ENCODE measurements at regions not wholly inside any gene's neighbourhood (a gene's known extent, or its start where the extent isn't known, plus 50 kb on each side); places are given as distances from the start of the nearest gene placed in this dataset.

DNA sequence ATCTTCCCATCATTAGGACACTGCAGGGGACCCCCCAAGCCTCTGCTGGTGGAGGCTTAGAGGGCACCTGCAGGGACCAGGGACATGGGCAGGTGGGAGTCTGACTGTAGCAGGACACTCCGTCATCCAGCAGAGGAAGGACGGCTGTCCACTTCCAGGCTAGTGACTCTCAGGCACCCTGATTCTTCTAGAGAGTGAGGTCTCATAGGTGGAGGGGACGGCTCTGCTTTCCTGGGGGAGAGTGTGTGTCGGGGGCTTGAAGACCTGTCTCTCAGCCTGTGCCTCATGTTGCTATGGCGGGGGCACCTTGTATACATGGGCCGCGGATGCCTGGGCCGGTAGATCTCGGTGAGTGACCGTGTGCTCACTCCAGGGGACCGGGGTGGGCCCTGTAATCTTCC, 1116.6 kb downstream of the BRD1 start:
- TF ChIP-seq, protein P1, sequence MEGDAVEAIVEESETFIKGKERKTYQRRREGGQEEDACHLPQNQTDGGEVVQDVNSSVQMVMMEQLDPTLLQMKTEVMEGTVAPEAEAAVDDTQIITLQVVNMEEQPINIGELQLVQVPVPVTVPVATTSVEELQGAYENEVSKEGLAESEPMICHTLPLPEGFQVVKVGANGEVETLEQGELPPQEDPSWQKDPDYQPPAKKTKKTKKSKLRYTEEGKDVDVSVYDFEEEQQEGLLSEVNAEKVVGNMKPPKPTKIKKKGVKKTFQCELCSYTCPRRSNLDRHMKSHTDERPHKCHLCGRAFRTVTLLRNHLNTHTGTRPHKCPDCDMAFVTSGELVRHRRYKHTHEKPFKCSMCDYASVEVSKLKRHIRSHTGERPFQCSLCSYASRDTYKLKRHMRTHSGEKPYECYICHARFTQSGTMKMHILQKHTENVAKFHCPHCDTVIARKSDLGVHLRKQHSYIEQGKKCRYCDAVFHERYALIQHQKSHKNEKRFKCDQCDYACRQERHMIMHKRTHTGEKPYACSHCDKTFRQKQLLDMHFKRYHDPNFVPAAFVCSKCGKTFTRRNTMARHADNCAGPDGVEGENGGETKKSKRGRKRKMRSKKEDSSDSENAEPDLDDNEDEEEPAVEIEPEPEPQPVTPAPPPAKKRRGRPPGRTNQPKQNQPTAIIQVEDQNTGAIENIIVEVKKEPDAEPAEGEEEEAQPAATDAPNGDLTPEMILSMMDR (IDR thresholded peaks at IDR 0.05), result no peak
- TF ChIP-seq POLR2A (IDR thresholded peaks at IDR 0.05) (no peak), EP300 (IDR thresholded peaks at IDR 0.05) (no peak)
- Histone ChIP-seq H3K27me3 (no peaks in the 10 kb centered on the region), H3K36me3 (peaks cover 0 to 23% (median 0%) of the 10 kb centered on the region in 3 donors), H3K4me3 (no peak overlapping the region), H3K9me3 (peaks cover 0 to 10% (median 0%) of the 10 kb centered on the region in 4 donors), H3K4me1 (peaks cover 0 to 32% (median under 1%) of the 10 kb centered on the region in 4 donors), H3K27ac (peak overlapping the region in 1 of 4 donors; percentile 60)
- WGBS, 2 donors, result 83 to 85% methylated on average over 7 to 10 of the region's 11 CpGs
- no peak for DNase-seq (ENCODE audit: low spot score in 2 of 2)

DNA sequence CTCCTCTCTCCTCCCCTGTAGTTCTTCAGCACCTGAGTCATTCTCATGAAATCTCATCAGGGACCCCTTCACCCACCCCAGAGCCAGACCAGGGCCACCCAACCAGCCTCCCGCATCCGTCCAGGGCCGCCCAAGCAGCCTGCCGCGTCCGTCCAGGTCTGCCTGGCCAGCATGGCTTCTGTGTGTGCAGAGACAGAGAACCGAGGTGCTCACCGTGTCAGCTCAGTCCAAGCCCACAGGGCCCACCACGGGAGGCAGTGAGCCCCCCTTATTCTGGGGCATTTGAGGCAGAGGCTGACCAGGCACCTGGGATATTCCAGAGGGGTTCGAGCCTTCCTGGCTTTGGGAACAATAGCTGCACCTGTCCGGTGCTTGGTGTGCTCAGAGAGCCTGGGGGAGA, 1117.3 kb downstream of the BRD1 start:
- WGBS, 2 donors, result 67 to 86% methylated on average over 11 of the region's 11 CpGs
- H3K27ac ChIP-seq, result peak overlapping the region in 2 of 4 donors; percentile 50 to 91
- H3K27me3 ChIP-seq, result no peaks in the 10 kb centered on the region
- H3K36me3 ChIP-seq, result peaks cover 0 to 23% (median 0%) of the 10 kb centered on the region in 3 donors
- H3K4me1 ChIP-seq, result peaks cover 0 to 38% (median 4%) of the 10 kb centered on the region in 4 donors
- DNase-seq (ENCODE audit: low spot score in 2 of 2), result no peak
- no peak overlapping the region for H3K4me3 ChIP-seq
- TF ChIP-seq POLR2A (IDR thresholded peaks at IDR 0.05) (no peak), EP300 (IDR thresholded peaks at IDR 0.05) (no peak)
- TF ChIP-seq, protein P1 (IDR thresholded peaks at IDR 0.05), result no peak
- peaks cover 0 to 5% (median 0%) of the 10 kb centered on the region in 4 donors for H3K9me3 ChIP-seq

DNA sequence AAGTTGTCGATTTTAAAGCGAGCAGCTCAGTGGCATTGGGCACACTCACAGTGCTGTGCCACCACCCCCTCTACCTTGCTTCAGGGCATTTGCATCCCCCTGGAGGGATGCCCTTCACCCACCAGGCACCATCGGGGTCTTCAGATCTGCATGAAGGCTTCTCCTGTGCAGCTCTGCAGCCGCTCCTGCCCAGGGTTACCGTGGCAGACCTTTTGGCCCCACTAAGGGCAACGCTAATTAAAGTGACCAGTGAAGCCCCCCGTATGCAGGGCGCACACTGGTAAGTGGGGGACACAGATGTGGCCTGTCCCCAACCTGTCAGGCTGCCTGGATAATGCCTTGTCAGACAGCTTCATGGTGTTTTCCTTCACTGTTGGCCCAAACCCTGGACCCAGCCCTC, 1117.7 kb downstream of the BRD1 start:
- peaks cover 0 to 23% (median 0%) of the 10 kb centered on the region in 3 donors for H3K36me3 ChIP-seq
- H3K9me3 ChIP-seq, result peaks cover 0 to under 1% (median 0%) of the 10 kb centered on the region in 4 donors
- H3K27ac ChIP-seq, result peak overlapping the region in 2 of 4 donors; percentile 50 to 91
- no peak for DNase-seq (ENCODE audit: low spot score in 2 of 2)
- no peak overlapping the region for H3K4me3 ChIP-seq
- TF ChIP-seq, protein P1 (IDR thresholded peaks at IDR 0.05), result no peak
- TF ChIP-seq EP300 (IDR thresholded peaks at IDR 0.05) (no peak), POLR2A (IDR thresholded peaks at IDR 0.05) (no peak)
- H3K4me1 ChIP-seq, result peaks cover 0 to 42% (median 6%) of the 10 kb centered on the region in 4 donors
- WGBS, 2 donors, result 70 to 96% methylated on average over 2 to 8 of the region's 8 CpGs
- no peaks in the 10 kb centered on the region for H3K27me3 ChIP-seq

- Histone ChIP-seq H3K27me3 (no peaks in the 10 kb centered on the region), H3K9me3 (no peaks in the 10 kb centered on the region), H3K4me3 (no peak overlapping the region), H3K4me1 (peaks cover 0 to 47% (median 10%) of the 10 kb centered on the region in 4 donors), H3K27ac (peak overlapping the region in 1 of 4 donors; percentile 91), H3K36me3 (peaks cover 0 to 19% (median 0%) of the 10 kb centered on the region in 3 donors)
- TF ChIP-seq POLR2A (IDR thresholded peaks at IDR 0.05), result no peak
- TF ChIP-seq EP300 (IDR thresholded peaks at IDR 0.05), result no peak
- TF ChIP-seq, protein P1 (IDR thresholded peaks at IDR 0.05), result no peak
- 78 to 81% methylated on average over 13 of the region's 13 CpGs for WGBS, 2 donors
- no peak for DNase-seq (ENCODE audit: low spot score in 2 of 2)
These were observed 1118.2 kb downstream of the BRD1 start for GRCh38 chr22:48709453-48709852.

DNA sequence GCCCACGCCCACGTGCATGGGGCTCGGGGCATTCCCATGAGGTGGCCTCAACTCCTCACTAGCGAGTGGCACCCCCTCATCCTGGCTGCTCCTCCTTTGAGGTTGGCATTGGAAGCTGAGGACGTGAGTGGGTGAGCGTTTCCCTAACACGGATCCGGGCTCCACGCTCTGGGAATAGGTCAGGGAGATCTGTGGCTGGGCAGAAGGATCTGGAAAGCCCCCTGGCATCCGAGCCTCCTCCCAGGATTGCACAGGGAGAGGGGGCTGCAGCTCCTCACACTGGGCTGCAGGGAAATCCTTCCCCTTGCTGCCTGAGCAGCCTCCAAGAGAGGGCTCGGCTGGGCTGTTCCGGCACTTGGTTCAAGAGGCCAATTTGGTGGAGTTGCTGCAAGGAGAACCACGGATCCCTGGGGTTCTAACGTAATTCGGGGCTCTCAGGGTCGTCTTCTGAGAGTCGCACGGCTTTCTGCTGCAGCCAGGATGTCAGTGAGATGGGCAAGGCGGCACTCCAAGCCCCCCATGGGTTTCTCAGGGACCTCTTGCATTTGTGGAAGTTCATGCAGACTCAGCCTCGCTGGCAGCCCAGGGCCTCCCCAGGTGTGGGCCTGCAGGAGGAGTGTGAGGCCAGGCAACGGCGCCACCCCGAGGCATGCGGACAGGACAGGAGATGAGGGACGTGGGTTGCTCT, 1119.0 kb downstream of the BRD1 start:
- TF ChIP-seq, protein P1 (IDR thresholded peaks at IDR 0.05), result no peak
- TF ChIP-seq EP300 (IDR thresholded peaks at IDR 0.05) (no peak), POLR2A (IDR thresholded peaks at IDR 0.05) (no peak)
- Histone ChIP-seq H3K27ac (peak overlapping the region in 1 of 4 donors; percentile 91), H3K9me3 (no peaks in the 10 kb centered on the region), H3K4me3 (no peak overlapping the region), H3K27me3 (no peaks in the 10 kb centered on the region), H3K4me1 (peaks cover 0 to 52% (median 16%) of the 10 kb centered on the region in 4 donors), H3K36me3 (peaks cover 0 to 15% (median 0%) of the 10 kb centered on the region in 3 donors)
- 53 to 68% methylated on average over 24 to 25 of the region's 25 CpGs for WGBS, 2 donors
- no peak for DNase-seq (ENCODE audit: low spot score in 2 of 2)

All from tibial nerve (tissue), 4 donors.